ENCODE measurements at regions not wholly inside any gene's neighbourhood (a gene's known extent, or its start where the extent isn't known, plus 50 kb on each side); places are given as distances from the start of the nearest gene placed in this dataset.

DNA sequence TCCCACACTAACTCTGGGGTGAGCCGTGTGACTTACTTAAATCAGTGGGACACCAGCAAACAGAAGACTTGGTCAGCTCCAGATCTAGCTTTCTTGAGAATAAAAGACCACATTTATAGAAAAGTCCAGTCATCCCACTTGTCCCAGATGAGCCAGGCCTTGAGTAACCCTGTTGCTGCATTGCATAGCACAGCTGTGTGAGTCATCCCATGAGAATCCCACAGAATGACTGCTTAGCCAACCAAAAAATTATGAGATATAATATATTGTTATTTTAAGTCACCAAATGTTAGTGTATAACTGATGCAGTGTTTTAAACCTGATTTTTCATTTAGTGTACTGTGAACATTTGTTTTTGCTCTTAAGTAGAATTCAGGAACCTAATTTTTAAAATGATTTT lies 94.2 kb upstream of the FSHR start:
- Mint-ChIP-seq H3K27me3 (ENCODE audit: insufficient read depth, unreplicated experiment) (no peaks in the 10 kb centered on the region), H3K4me1 (ENCODE audit: insufficient read depth, unreplicated experiment) (peaks cover 11% of the 10 kb centered on the region), H3K4me3 (ENCODE audit: unreplicated experiment) (no peak overlapping the region), H3K36me3 (ENCODE audit: insufficient read depth, unreplicated experiment) (no peaks in the 10 kb centered on the region), H3K9me3 (ENCODE audit: unreplicated experiment) (peaks cover 2% of the 10 kb centered on the region), H3K27ac (ENCODE audit: low read depth, unreplicated experiment) (no peak overlapping the region)
- ChIA-PET CTCF (no interaction called here), POLR2A (interaction anchor here (0.7 kb wide), 1 partner anchor 348 kb away, joined by 3 read pairs; no protein-coding TSS in a partner anchor)
- intact Hi-C loops (cut with micrococcal nuclease), result loop anchor here (5.0 kb wide), 1 partner anchor 301 kb away; no protein-coding TSS in a partner anchor
- TF ChIP-seq CTCF (IDR thresholded peaks at IDR 0.05; ENCODE audit: unreplicated experiment), result no peak
- peak; percentile 87 for DNase-seq (ENCODE audit: unreplicated experiment)
- BruUV-seq (replicated peaks), result no TSS peak

DNA sequence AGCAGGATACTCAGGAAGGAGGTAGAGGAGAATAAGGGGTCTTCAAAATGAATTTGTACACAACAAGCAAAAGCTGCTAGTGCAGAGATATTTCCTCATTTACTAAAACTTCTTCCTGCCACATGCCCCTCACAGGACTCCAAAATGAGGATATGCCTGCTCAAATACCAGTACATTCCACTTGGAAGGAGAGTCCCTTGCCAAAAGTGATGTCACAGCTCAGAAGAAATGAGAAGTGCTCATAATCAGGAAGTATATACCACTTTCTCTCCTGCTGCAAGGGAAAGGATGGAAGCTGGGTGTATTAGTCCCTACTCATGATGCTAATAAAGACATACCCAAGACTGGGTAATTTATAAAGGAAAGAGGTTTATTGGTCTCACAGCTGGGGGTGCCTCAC lies 87.7 kb upstream of the FSHR start:
- TF ChIP-seq CTCF (IDR thresholded peaks at IDR 0.05; ENCODE audit: unreplicated experiment), result no peak
- no TSS peak for BruUV-seq (replicated peaks)
- intact Hi-C loops (cut with micrococcal nuclease), result no loop called here
- no peak for DNase-seq (ENCODE audit: unreplicated experiment)
- ChIA-PET POLR2A (no interaction called here), CTCF (no interaction called here)
- H3K9me3 Mint-ChIP-seq (ENCODE audit: unreplicated experiment), result peaks cover 7% of the 10 kb centered on the region
- H3K4me1 Mint-ChIP-seq (ENCODE audit: insufficient read depth, unreplicated experiment), result no peaks in the 10 kb centered on the region
- no peak overlapping the region for H3K27ac Mint-ChIP-seq (ENCODE audit: low read depth, unreplicated experiment)
- no peak overlapping the region for H3K4me3 Mint-ChIP-seq (ENCODE audit: unreplicated experiment)
- H3K36me3 Mint-ChIP-seq (ENCODE audit: insufficient read depth, unreplicated experiment), result no peaks in the 10 kb centered on the region
- no peaks in the 10 kb centered on the region for H3K27me3 Mint-ChIP-seq (ENCODE audit: insufficient read depth, unreplicated experiment)

GRCh38 chr2:49241501-49241900 lies 87.2 kb upstream of the FSHR start:
- DNase-seq (ENCODE audit: unreplicated experiment), result no peak
- BruUV-seq (replicated peaks), result no TSS peak
- POLR2A ChIA-PET, result no interaction called here
- H3K36me3 Mint-ChIP-seq (ENCODE audit: insufficient read depth, unreplicated experiment), result no peaks in the 10 kb centered on the region
- peaks cover 7% of the 10 kb centered on the region for H3K9me3 Mint-ChIP-seq (ENCODE audit: unreplicated experiment)
- H3K4me1 Mint-ChIP-seq (ENCODE audit: insufficient read depth, unreplicated experiment), result no peaks in the 10 kb centered on the region
- no peaks in the 10 kb centered on the region for H3K27me3 Mint-ChIP-seq (ENCODE audit: insufficient read depth, unreplicated experiment)
- no peak for TF ChIP-seq CTCF (IDR thresholded peaks at IDR 0.05; ENCODE audit: unreplicated experiment)
- CTCF ChIA-PET, result interaction anchor here (0.6 kb wide), 1 partner anchor 100 kb away, joined by 3 read pairs; no protein-coding TSS in a partner anchor
- H3K4me3 Mint-ChIP-seq (ENCODE audit: unreplicated experiment), result no peak overlapping the region
- no peak overlapping the region for H3K27ac Mint-ChIP-seq (ENCODE audit: low read depth, unreplicated experiment)
- intact Hi-C loops (cut with micrococcal nuclease), result no loop called here

GRCh38 chr2:49240608-49241007 lies 86.3 kb upstream of the FSHR start:
- H3K36me3 Mint-ChIP-seq (ENCODE audit: insufficient read depth, unreplicated experiment), result no peaks in the 10 kb centered on the region
- H3K27me3 Mint-ChIP-seq (ENCODE audit: insufficient read depth, unreplicated experiment), result no peaks in the 10 kb centered on the region
- H3K9me3 Mint-ChIP-seq (ENCODE audit: unreplicated experiment), result peaks cover 7% of the 10 kb centered on the region
- no peak overlapping the region for H3K27ac Mint-ChIP-seq (ENCODE audit: low read depth, unreplicated experiment)
- POLR2A ChIA-PET, result no interaction called here
- no peaks in the 10 kb centered on the region for H3K4me1 Mint-ChIP-seq (ENCODE audit: insufficient read depth, unreplicated experiment)
- no TSS peak for BruUV-seq (replicated peaks)
- DNase-seq (ENCODE audit: unreplicated experiment), result peak; percentile 25
- intact Hi-C loops (cut with micrococcal nuclease), result no loop called here
- no peak overlapping the region for H3K4me3 Mint-ChIP-seq (ENCODE audit: unreplicated experiment)
- CTCF ChIA-PET, result no interaction called here
- TF ChIP-seq CTCF (IDR thresholded peaks at IDR 0.05; ENCODE audit: unreplicated experiment), result no peak
